CD4-positive, alpha-beta memory T cell (primary cell): ENCODE measurements at regions not wholly inside any gene's neighbourhood (a gene's known extent, or its start where the extent isn't known, plus 50 kb on each side); places are given as distances from the start of the nearest gene placed in this dataset.

Experiments
- CTCF ChIA-PET: fragments of 350-600 bp; sonication (Branson Sonifier 250); formaldehyde crosslinking; loops from one replicate; lab custom pipeline; 2021; ENCODE audit warnings: inconsistent platforms; ENCODE audit not compliant: partially characterized antibody; lab: Charles Lee
- POLR2A ChIA-PET: fragments of 350-600 bp; sonication (Branson Sonifier 250); formaldehyde crosslinking; loops from one replicate; lab custom pipeline; 2021; ENCODE audit not compliant: partially characterized antibody; lab: Charles Lee
- DNase-seq, 5 donors: peaks; one replicate each; pipeline versions ENCODE4 v3.0.0 to v3.0.0-alpha.2; 2020 to 2022; ENCODE audit warnings: mixed read lengths in 1 of 5
- H3K27ac ChIP-seq: one replicate; pipeline ENCODE4 v1.7.0; 2013; ENCODE audit warnings: low read depth, low read length
- H3K27me3 ChIP-seq: 2 replicates; pipeline ENCODE4 v1.7.0; 2013; ENCODE audit warnings: mild to moderate bottlenecking, low read length, moderate library complexity; ENCODE audit not compliant: insufficient read depth
- H3K36me3 ChIP-seq: 2 replicates; pipeline ENCODE4 v1.7.0; 2013; ENCODE audit warnings: mild to moderate bottlenecking, low read length, moderate library complexity; ENCODE audit not compliant: insufficient read depth
- H3K4me1 ChIP-seq: 2 replicates; pipeline ENCODE4 v1.7.0; 2013; ENCODE audit warnings: mild to moderate bottlenecking, low read length, moderate library complexity; ENCODE audit not compliant: insufficient read depth
- H3K4me3 ChIP-seq, 2 donors: one replicate each; pipeline ENCODE4 v1.7.0; 2013; ENCODE audit warnings: low read length in 2 of 2, mild to moderate bottlenecking in 1 of 2
- H3K9me3 ChIP-seq, 2 donors: one replicate each; pipeline ENCODE4 v1.7.0; 2013; ENCODE audit warnings: low read length in 2 of 2, control low read depth in 1 of 2; ENCODE audit not compliant: control insufficient read depth in 1 of 2
- H3K27ac Mint-ChIP-seq, 7 donors: one replicate each; pipeline ENCODE4 v1.8.0; 2020 to 2021; ENCODE audit warnings: mixed read lengths in 7 of 7, mild to moderate bottlenecking in 6 of 7, inconsistent platforms in 3 of 7, moderate library complexity in 3 of 7
- H3K27me3 Mint-ChIP-seq, 2 donors: one replicate each; pipeline ENCODE4 v1.8.0; 2020 to 2021; ENCODE audit warnings: mixed read lengths in 2 of 2
- H3K36me3 Mint-ChIP-seq, 2 donors: one replicate each; pipeline ENCODE4 v1.8.0; 2020 to 2021; ENCODE audit warnings: mixed read lengths in 2 of 2, inconsistent platforms in 1 of 2, mild to moderate bottlenecking in 1 of 2
- H3K4me1 Mint-ChIP-seq, 4 donors: one replicate each; pipeline ENCODE4 v1.8.0; 2020 to 2021; ENCODE audit warnings: mixed read lengths in 4 of 4, mild to moderate bottlenecking in 1 of 4
- H3K4me3 Mint-ChIP-seq, 8 donors: one replicate each; pipeline ENCODE4 v1.8.0; 2020 to 2021; ENCODE audit warnings: mixed read lengths in 8 of 8, mild to moderate bottlenecking in 7 of 8, moderate library complexity in 6 of 8, inconsistent platforms in 3 of 8
- H3K9me3 Mint-ChIP-seq, 8 donors: one replicate each; pipeline ENCODE4 v1.8.0; 2020 to 2021; ENCODE audit warnings: mixed read lengths in 8 of 8, mild to moderate bottlenecking in 5 of 8, inconsistent platforms in 3 of 8, moderate library complexity in 1 of 8
- intact Hi-C: fragments of 100-400 bp; cut with micrococcal nuclease; formaldehyde crosslinking; loops from one replicate; pipeline ENCODE4 v1.15.1; 2023

DNA sequence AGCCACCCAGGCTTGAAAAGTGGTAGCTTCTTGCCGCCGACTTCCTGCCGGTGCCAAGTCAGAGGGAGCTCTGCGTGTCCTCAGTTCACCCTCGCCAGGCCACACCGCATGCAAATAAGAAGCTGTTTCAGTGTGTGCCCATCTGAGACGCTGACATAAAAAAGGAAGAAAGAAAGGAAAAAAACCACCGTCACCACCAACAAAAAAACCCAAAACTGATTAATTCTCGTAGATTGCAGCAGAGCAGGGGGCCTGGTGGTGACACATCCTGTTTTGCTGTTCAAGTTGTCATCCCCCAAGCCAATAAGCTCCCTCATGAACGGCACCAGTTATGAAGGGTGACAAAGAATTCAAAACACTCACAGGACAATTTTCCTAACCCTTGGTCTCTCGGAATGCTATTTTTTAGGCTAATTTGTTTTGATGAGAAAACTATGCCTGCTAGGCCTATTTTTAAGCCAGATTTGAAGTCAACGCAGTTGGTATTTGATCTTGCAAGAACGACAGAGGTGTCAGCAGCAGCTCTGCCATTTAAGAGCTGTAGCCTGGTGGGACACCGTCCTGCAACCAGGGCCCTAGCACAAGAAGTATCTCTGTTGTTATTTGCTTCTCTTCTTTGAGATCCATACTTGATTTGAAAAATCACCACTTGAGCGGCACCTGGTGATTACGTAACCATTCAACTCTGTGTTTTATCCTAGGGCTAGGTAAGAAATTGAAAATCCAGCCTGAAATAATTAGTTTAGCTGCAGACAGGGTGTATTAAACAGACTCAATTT lies 145.6 kb downstream of the PFKFB3 start:
- Histone ChIP-seq H3K4me1 (peaks cover 31% of the 10 kb centered on the region), H3K27me3 (no peaks in the 10 kb centered on the region), H3K27ac (peak overlapping the region; percentile 55), H3K4me3 (peak overlapping the region in 1 of 2 donors; percentile 43), H3K36me3 (no peaks in the 10 kb centered on the region), H3K9me3 (no peaks in the 10 kb centered on the region)
- H3K4me3 Mint-ChIP-seq, result peak overlapping the region; percentile 77 to 90 (median 80)
- intact Hi-C loops, result loop anchor here (1.0 kb wide), 8 partner anchors 34 to 239 kb away; no protein-coding TSS in a partner anchor
- peaks cover 35 to 56% (median 45%) of the 10 kb centered on the region in 4 donors for H3K4me1 Mint-ChIP-seq
- peak overlapping the region; percentile 93 to 97 (median 96) for H3K27ac Mint-ChIP-seq
- peak; percentile 87 to 95 (median 89) for DNase-seq
- POLR2A ChIA-PET, result interaction anchor here (0.8 to 4.5 kb wide), 35 partner anchors 10 to 310 kb away, joined by 3 to 39 read pairs (median 6); partner anchors contain the start of gene PFKFB3
- CTCF ChIA-PET, result interaction anchor here (0.8 to 6.0 kb wide), 21 partner anchors 10 to 298 kb away, joined by 3 to 49 read pairs (median 4); partner anchors contain the start of gene PFKFB3
- peaks cover 0 to 2% of the 10 kb centered on the region in 2 donors for H3K36me3 Mint-ChIP-seq
- no peaks in the 10 kb centered on the region for H3K27me3 Mint-ChIP-seq
- peaks cover 0 to 3% (median 0%) of the 10 kb centered on the region in 8 donors for H3K9me3 Mint-ChIP-seq

DNA sequence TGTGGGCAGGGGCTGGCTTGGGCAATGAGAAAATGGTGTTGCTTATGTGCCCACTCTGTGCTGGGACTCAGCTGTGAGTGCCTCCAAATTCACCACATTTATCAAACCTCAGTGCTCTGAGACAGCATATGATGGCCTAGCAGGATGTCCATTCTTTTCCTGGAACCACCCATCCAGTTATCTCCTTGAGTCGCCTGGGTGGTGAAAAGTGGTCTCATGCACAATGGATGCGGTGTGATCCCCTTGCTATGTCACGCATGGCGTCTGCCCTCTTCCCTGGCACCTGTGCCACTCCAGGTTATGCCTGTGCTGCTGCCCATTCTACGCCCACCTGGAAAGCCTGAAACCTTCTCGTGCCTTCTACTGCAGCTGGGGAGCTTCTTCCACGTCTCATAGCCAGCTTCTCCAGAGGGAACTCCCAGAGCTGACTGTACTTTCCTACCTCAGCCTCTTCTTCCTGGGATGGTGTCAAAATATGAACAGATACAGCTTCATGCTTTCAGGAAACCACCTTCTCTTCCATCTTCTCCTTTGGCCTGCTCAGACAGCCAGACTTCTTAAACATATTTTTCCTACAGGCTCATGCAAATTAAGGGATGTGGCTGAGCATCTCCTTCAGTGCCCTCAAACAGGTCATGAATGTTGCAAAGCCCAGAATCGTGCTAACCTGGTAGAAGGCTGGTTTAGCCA lies 147.3 kb downstream of the PFKFB3 start:
- POLR2A ChIA-PET, result interaction anchor here (2.4 to 4.5 kb wide), 5 partner anchors 10 to 80 kb away, joined by 5 to 30 read pairs (median 21); no protein-coding TSS in a partner anchor
- Histone ChIP-seq H3K9me3 (no peaks in the 10 kb centered on the region), H3K27me3 (no peaks in the 10 kb centered on the region), H3K36me3 (no peaks in the 10 kb centered on the region), H3K27ac (no peak overlapping the region), H3K4me1 (peaks cover 31% of the 10 kb centered on the region), H3K4me3 (no peak overlapping the region)
- no peak for DNase-seq
- H3K36me3 Mint-ChIP-seq, result peaks cover 0 to 2% of the 10 kb centered on the region in 2 donors
- peak overlapping the region in 1 of 8 donors; percentile 23 for H3K4me3 Mint-ChIP-seq
- CTCF ChIA-PET, result interaction anchor here (1.0 to 6.0 kb wide), 7 partner anchors 11 to 177 kb away, joined by 3 to 49 read pairs (median 9); partner anchors contain the start of gene PFKFB3
- H3K4me1 Mint-ChIP-seq, result peaks cover 35 to 51% (median 44%) of the 10 kb centered on the region in 4 donors
- no peaks in the 10 kb centered on the region for H3K27me3 Mint-ChIP-seq
- H3K9me3 Mint-ChIP-seq, result peaks cover 0 to 6% (median 0%) of the 10 kb centered on the region in 8 donors
- intact Hi-C loops, result no loop called here
- peak overlapping the region; percentile 35 to 94 (median 81) for H3K27ac Mint-ChIP-seq

DNA sequence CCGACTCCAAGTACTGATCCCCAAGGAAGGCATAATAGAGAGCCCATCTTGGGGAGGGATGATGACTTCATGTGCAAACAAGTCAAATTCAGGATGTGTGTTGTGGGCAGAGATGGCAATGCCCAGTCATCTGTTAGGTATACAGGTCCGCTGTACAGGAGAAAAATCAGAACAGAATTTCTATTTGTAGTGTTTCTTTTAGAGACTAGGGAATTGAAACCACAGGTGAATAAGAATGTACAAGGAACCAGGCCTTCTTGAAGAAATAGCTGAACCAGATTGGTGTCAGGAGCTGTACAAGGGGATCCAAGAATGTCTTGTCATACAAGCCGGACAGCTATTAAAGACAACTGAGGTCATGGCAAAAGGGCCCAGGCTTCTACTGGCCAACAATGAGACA lies 147.9 kb downstream of the PFKFB3 start:
- peak overlapping the region in 1 of 8 donors; percentile 23 for H3K4me3 Mint-ChIP-seq
- ChIA-PET CTCF (interaction anchor here (1.3 to 6.0 kb wide), 2 partner anchors 55 to 149 kb away, joined by 3 to 49 read pairs; partner anchors contain the start of gene PFKFB3), POLR2A (interaction anchor here (2.4 to 3.1 kb wide), 2 partner anchors 32 to 59 kb away, joined by 5 to 21 read pairs; no protein-coding TSS in a partner anchor)
- Histone ChIP-seq H3K4me3 (no peak overlapping the region), H3K27ac (no peak overlapping the region), H3K27me3 (no peaks in the 10 kb centered on the region), H3K36me3 (no peaks in the 10 kb centered on the region), H3K4me1 (peaks cover 31% of the 10 kb centered on the region), H3K9me3 (no peaks in the 10 kb centered on the region)
- peaks cover 5% of the 10 kb centered on the region in 2 donors for H3K36me3 Mint-ChIP-seq
- peaks cover 32 to 46% (median 40%) of the 10 kb centered on the region in 4 donors for H3K4me1 Mint-ChIP-seq
- DNase-seq, result no peak
- H3K27ac Mint-ChIP-seq, result peak overlapping the region in 6 of 7 donors; percentile 10 to 90 (median 80)
- intact Hi-C loops, result no loop called here
- H3K9me3 Mint-ChIP-seq, result peaks cover 0 to 12% (median 5%) of the 10 kb centered on the region in 8 donors
- no peaks in the 10 kb centered on the region for H3K27me3 Mint-ChIP-seq

DNA sequence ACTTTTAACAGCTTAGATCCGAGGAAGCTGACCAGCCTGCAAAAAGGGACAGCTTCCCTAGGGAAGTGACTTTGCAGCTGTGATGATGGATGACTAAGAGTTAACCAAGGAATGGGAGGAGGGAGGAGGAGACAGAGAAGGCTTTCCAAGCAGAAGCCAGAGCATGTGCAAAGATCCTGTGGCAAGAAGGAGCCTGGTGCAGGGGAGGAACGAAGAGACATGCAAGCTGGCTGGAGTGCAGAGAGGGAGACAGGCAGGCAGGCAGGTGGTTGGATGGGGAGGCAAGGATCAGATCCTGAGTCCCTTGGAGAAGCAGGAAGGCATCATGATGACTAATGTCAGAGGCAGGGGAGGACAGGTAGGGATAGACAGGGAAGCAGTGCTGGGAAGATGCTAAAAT lies 148.8 kb downstream of the PFKFB3 start:
- no peaks in the 10 kb centered on the region for H3K36me3 ChIP-seq
- no peaks in the 10 kb centered on the region for H3K27me3 Mint-ChIP-seq
- intact Hi-C loops, result no loop called here
- no peaks in the 10 kb centered on the region for H3K27me3 ChIP-seq
- H3K27ac Mint-ChIP-seq, result peak overlapping the region in 5 of 7 donors; percentile 5 to 72 (median 68)
- H3K36me3 Mint-ChIP-seq, result peaks cover 9 to 12% of the 10 kb centered on the region in 2 donors
- ChIA-PET POLR2A (interaction anchor here (0.8 kb wide), 1 partner anchor 149 kb away, joined by 3 read pairs; the partner anchor contains the start of gene PFKFB3), CTCF (interaction anchor here (1.5 kb wide), 1 partner anchor 9 kb away, joined by 3 read pairs; no protein-coding TSS in a partner anchor)
- H3K4me3 Mint-ChIP-seq, result no peak overlapping the region
- DNase-seq, result no peak
- H3K4me1 Mint-ChIP-seq, result peaks cover 27 to 37% (median 33%) of the 10 kb centered on the region in 4 donors
- no peak overlapping the region for H3K4me3 ChIP-seq
- H3K9me3 Mint-ChIP-seq, result peaks cover 0 to 21% (median 12%) of the 10 kb centered on the region in 8 donors
- H3K27ac ChIP-seq, result no peak overlapping the region
- H3K4me1 ChIP-seq, result peaks cover 26% of the 10 kb centered on the region
- H3K9me3 ChIP-seq, result no peaks in the 10 kb centered on the region

DNA sequence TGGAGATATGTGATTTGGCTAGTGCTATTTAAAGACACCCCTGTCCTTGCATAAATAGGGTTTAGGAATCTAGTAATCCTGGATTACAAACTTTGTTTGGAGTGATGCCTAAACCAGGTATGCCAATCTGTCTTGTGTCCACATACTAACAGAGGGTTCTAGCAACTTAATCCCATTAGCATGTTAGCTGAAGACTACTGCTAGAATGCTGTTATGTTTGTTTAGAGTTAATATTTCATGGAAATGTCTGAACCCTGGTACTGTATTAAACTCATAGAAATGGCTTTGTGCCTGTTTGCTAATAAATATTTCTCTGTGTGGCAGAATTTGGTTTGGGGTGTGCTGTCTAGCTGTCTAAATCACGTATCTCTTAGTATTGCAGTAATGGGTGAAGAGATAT lies 150.8 kb downstream of the PFKFB3 start:
- intact Hi-C loops, result no loop called here
- ChIA-PET POLR2A (no interaction called here), CTCF (interaction anchor here (0.5 to 1.8 kb wide), 3 partner anchors 13 to 450 kb away, joined by 3 to 6 read pairs (median 3); no protein-coding TSS in a partner anchor)
- H3K4me3 ChIP-seq, result no peak overlapping the region
- no peak overlapping the region for H3K27ac ChIP-seq
- Mint-ChIP-seq H3K4me1 (peaks cover 11 to 17% (median 14%) of the 10 kb centered on the region in 4 donors), H3K27me3 (no peaks in the 10 kb centered on the region), H3K36me3 (peaks cover 12 to 21% of the 10 kb centered on the region in 2 donors), H3K27ac (peak overlapping the region in 1 of 7 donors; percentile 13), H3K9me3 (peaks cover 0 to 32% (median 24%) of the 10 kb centered on the region in 8 donors), H3K4me3 (no peak overlapping the region)
- H3K9me3 ChIP-seq, result no peaks in the 10 kb centered on the region
- peaks cover 6% of the 10 kb centered on the region for H3K4me1 ChIP-seq
- H3K27me3 ChIP-seq, result no peaks in the 10 kb centered on the region
- H3K36me3 ChIP-seq, result no peaks in the 10 kb centered on the region
- no peak for DNase-seq

DNA sequence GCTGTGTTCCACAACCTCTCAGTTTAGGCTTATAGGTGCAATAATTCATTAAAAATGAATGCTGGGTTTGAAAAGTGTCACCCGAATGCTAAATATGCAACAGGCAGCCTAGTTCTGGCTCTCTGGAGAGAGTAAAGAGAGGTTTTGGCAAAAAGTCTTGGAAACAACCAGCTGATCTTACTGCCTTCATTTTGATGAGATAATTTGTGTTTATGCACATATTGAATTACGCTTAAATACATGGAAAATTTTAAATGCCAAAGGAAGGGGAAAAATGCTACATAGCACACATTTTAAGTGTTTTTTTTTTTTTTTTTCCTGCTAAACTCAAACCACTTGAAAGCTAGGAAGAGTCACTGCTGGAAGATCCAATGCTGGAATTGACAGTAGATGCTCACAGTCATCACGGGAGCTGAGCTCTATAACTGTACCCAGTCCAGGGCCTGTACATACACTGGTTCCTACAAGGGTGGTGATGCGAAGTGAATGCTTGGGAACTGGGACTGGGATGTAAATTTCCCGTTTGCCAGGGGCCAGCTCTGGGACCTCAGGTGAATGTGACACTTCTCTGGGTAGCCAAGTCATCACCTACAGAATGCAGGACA lies 151.5 kb downstream of the PFKFB3 start:
- H3K4me1 Mint-ChIP-seq, result peaks cover 8 to 12% (median 10%) of the 10 kb centered on the region in 4 donors
- CTCF ChIA-PET, result interaction anchor here (0.5 to 1.8 kb wide), 3 partner anchors 13 to 451 kb away, joined by 3 to 6 read pairs (median 3); no protein-coding TSS in a partner anchor
- no peak for DNase-seq
- H3K27me3 Mint-ChIP-seq, result no peaks in the 10 kb centered on the region
- no peak overlapping the region for H3K4me3 Mint-ChIP-seq
- no peaks in the 10 kb centered on the region for H3K4me1 ChIP-seq
- no peaks in the 10 kb centered on the region for H3K27me3 ChIP-seq
- no peaks in the 10 kb centered on the region for H3K9me3 ChIP-seq
- no peak overlapping the region for H3K27ac Mint-ChIP-seq
- no peak overlapping the region for H3K4me3 ChIP-seq
- peaks cover 0 to 39% (median 25%) of the 10 kb centered on the region in 8 donors for H3K9me3 Mint-ChIP-seq
- POLR2A ChIA-PET, result no interaction called here
- no peaks in the 10 kb centered on the region for H3K36me3 ChIP-seq
- H3K27ac ChIP-seq, result no peak overlapping the region
- H3K36me3 Mint-ChIP-seq, result peaks cover 12 to 24% of the 10 kb centered on the region in 2 donors
- intact Hi-C loops, result no loop called here
